Lung (tissue), 11 donors: ENCODE measurements at regions not wholly inside any gene's neighbourhood (a gene's known extent, or its start where the extent isn't known, plus 50 kb on each side); places are given as distances from the start of the nearest gene placed in this dataset.

ENCODE experiments used
- ATAC-seq: fragments of 200-7000 bp; cut with Tn5 transposase; one replicate; pipeline ENCODE4 v1.9.1; 2020; ENCODE audit warnings: moderate number of reproducible peaks; ENCODE audit not compliant: insufficient read depth, low FRiP score
- DNase-seq, 3 donors: peaks; one replicate each; pipeline ENCODE4 v3.0.0-alpha.2; 2013 to 2017
- H3K27ac ChIP-seq, 2 donors: one replicate each; pipeline ENCODE4 v1.5.1; 2013; ENCODE audit warnings: mild to moderate bottlenecking in 2 of 2, moderate library complexity in 2 of 2, control low read depth in 1 of 2, inconsistent platforms in 1 of 2, low read depth in 1 of 2, low read length in 1 of 2
- H3K27me3 ChIP-seq, 3 donors: one replicate each; pipeline ENCODE4 v1.5.1; 2013; ENCODE audit warnings: low read length in 2 of 3; ENCODE audit not compliant: control insufficient read depth in 3 of 3, insufficient read depth in 3 of 3
- H3K36me3 ChIP-seq, 4 donors: one replicate each; pipeline ENCODE4 v1.5.1; 2013; ENCODE audit warnings: low read length in 4 of 4, mild to moderate bottlenecking in 1 of 4, moderate library complexity in 1 of 4; ENCODE audit not compliant: control insufficient read depth in 4 of 4, insufficient read depth in 4 of 4
- H3K4me1 ChIP-seq, 5 donors: one replicate each; pipeline ENCODE4 v1.5.1; 2013; ENCODE audit warnings: low read length in 5 of 5, mild to moderate bottlenecking in 2 of 5, moderate library complexity in 1 of 5; ENCODE audit not compliant: control insufficient read depth in 5 of 5, insufficient read depth in 5 of 5
- H3K4me3 ChIP-seq: one replicate; pipeline ENCODE4 v1.5.1; 2013; ENCODE audit warnings: mild to moderate bottlenecking, control low read depth, moderate library complexity
- H3K9ac ChIP-seq, 2 donors: one replicate each; pipeline ENCODE4 v1.5.1; 2013; ENCODE audit warnings: low read length in 2 of 2, control low read depth in 1 of 2; ENCODE audit not compliant: insufficient read depth in 1 of 2
- H3K9me3 ChIP-seq, 4 donors: one replicate each; pipeline ENCODE4 v1.5.1; 2013; ENCODE audit warnings: low read length in 3 of 4, mild to moderate bottlenecking in 1 of 4, moderate library complexity in 1 of 4; ENCODE audit not compliant: control insufficient read depth in 4 of 4, insufficient read depth in 3 of 4
- WGBS, 2 donors: extraction: QIAGEN DNeasy Blood & Tissue Kit; methylation state at CpG; one replicate each; pipeline ENCODE4 v1.1.7; 2013; 5-methylcytosine and 5-hydroxymethylcytosine counted together
- TF ChIP-seq, protein P1 (sequence below): IDR thresholded peaks from 2 replicates; pipeline ENCODE4 v1.5.1; 2012; ENCODE audit warnings: mild to moderate bottlenecking; ENCODE audit errors: control extremely low read depth, extremely low read depth
- donor health status: control.
- donor health status: control.
- donor health status: Bipolar disorder and iron deficiency.
- donor health status: healthy.
- donor health status: DM: yes; HTN: yes; CAD: no.

DNA sequence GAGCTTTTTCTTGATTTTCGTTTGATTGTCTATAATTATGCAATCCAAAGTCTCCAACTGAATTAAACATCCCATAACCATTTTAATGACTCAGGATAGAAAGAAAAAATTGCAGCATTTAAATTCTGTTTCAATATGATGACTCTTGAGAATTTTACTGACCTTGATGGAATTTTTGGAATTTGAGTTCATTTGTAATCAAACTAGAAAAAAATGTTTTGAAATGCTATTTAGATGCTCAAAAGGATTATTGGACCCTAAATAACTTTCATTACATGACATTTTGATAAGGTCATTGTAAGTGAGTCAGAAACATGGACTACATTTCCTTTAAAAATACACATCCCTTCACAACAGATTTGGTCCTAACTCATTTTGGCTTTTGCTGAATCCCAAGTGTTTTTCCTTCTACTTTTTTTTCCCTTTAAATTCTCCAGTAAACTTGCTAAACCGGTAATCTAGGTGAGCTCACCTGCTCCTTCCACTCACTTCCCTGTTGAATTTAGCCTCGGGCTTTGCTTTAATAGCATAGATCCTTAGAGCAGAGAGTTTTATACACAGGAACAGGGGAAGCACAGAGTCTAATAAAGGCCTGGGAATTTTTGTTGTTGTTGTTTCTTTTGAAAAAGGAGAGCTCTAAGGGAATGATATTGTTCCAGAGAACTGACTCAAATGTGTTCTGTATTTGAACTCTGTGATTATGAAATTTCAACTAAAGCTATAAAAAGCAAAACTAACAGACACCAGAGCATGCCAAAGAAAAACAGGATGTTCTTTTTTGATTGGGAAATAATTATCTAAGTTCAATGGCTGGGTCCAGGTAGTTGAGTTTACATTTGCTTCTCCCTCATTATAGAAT, 1088.2 kb upstream of the CITED2 start:
- Histone ChIP-seq H3K36me3 (no peaks in the 10 kb centered on the region), H3K9ac (no peak overlapping the region), H3K27ac (peak overlapping the region in 1 of 2 donors; percentile 56), H3K4me1 (peaks cover 0 to 13% (median 3%) of the 10 kb centered on the region in 5 donors), H3K27me3 (no peaks in the 10 kb centered on the region), H3K4me3 (no peak overlapping the region), H3K9me3 (peaks cover 0 to 9% (median 0%) of the 10 kb centered on the region in 4 donors)
- ATAC-seq, result peak; percentile 73
- TF ChIP-seq, protein P1, sequence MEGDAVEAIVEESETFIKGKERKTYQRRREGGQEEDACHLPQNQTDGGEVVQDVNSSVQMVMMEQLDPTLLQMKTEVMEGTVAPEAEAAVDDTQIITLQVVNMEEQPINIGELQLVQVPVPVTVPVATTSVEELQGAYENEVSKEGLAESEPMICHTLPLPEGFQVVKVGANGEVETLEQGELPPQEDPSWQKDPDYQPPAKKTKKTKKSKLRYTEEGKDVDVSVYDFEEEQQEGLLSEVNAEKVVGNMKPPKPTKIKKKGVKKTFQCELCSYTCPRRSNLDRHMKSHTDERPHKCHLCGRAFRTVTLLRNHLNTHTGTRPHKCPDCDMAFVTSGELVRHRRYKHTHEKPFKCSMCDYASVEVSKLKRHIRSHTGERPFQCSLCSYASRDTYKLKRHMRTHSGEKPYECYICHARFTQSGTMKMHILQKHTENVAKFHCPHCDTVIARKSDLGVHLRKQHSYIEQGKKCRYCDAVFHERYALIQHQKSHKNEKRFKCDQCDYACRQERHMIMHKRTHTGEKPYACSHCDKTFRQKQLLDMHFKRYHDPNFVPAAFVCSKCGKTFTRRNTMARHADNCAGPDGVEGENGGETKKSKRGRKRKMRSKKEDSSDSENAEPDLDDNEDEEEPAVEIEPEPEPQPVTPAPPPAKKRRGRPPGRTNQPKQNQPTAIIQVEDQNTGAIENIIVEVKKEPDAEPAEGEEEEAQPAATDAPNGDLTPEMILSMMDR, result no peak
- peak in 2 of 3 donors; percentile 57 to 71 for DNase-seq
- WGBS, 2 donors, result 24 to 28% methylated on average over 3 of the region's 3 CpGs

DNA sequence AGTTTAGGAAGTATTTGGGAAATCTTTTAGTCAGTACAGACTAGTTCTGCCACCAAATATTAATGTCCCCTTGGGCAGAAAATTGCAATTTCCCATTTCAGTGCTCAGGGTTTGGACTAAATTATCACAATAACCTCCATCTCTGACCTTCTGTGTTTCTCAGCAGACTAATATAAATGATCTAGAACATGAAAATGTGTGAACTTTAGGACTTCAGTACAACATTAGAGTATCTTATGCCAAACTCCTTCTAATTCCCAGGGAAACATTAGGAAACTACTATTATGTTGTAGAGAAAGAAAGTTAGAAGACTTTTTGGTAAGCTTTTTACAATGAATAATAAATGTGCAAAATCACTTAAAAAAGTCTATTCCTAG, 1087.6 kb upstream of the CITED2 start:
- DNase-seq, result no peak
- ATAC-seq, result no peak
- Histone ChIP-seq H3K4me3 (no peak overlapping the region), H3K36me3 (no peaks in the 10 kb centered on the region), H3K4me1 (peaks cover 0 to 13% (median 3%) of the 10 kb centered on the region in 5 donors), H3K9ac (no peak overlapping the region), H3K9me3 (peaks cover 0 to 9% (median 0%) of the 10 kb centered on the region in 4 donors), H3K27me3 (no peaks in the 10 kb centered on the region), H3K27ac (peak overlapping the region in 1 of 2 donors; percentile 21)
- TF ChIP-seq, protein P1, result no peak

DNA sequence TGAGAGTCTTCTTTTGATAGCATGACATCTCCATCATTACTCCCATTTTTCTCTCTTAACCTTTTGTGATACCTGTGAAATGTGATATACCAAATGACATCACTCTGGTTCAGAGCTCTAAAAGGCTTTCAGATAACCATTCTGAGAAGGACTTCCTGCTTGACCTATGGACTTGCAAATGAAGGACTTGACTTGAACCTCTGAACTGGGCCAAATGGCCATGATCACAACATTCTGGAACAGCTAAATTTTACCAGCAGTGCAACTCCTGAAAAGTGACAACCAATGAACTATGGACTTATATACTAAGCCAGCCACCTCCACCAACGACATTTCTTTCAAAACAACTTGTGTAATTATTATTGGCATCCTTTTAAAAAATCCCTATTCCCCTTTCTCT, 1085.8 kb upstream of the CITED2 start:
- Histone ChIP-seq H3K27me3 (no peaks in the 10 kb centered on the region), H3K9ac (no peak overlapping the region), H3K9me3 (no peaks in the 10 kb centered on the region), H3K4me3 (no peak overlapping the region), H3K4me1 (peaks cover 0 to 13% (median 3%) of the 10 kb centered on the region in 5 donors), H3K27ac (no peak overlapping the region), H3K36me3 (no peaks in the 10 kb centered on the region)
- TF ChIP-seq, protein P1, result no peak
- ATAC-seq (no peak), DNase-seq (no peak)
- 79 to 83% methylated on average over 1 of the region's 1 CpG for WGBS, 2 donors

DNA sequence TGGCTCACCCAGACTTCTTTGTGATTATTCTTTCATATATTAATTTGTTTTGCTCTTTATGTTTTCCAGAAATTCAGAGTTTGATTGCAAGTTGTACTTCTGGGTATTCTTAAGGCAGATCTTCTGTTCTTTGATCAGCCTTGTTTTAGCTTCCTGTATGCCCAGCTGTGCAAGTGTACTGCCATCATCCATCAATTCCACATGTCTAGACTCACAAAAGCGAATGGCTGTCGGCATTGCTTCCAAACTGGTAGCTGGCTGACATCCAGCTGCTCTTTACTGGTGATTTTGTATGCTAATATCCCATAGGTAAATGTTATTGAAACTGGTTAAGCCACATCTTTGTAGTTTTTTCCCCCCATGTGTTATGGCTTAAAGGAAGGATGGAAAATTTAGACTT, 1084.8 kb upstream of the CITED2 start:
- Histone ChIP-seq H3K9ac (no peak overlapping the region), H3K4me1 (peaks cover 0 to 13% (median 3%) of the 10 kb centered on the region in 5 donors)
- TF ChIP-seq, protein P1, result no peak

More for the DNA sequence above, 1084.8 kb upstream of the CITED2 start:
- 50 to 82% methylated on average over 2 of the region's 2 CpGs for WGBS, 2 donors
- no peak for DNase-seq
- no peaks in the 10 kb centered on the region for H3K27me3 ChIP-seq
- peaks cover 0 to 4% (median 0%) of the 10 kb centered on the region in 4 donors for H3K9me3 ChIP-seq
- no peak for ATAC-seq
- no peaks in the 10 kb centered on the region for H3K36me3 ChIP-seq
- H3K4me3 ChIP-seq, result no peak overlapping the region
- H3K27ac ChIP-seq, result no peak overlapping the region
